Naive thymus-derived CD4-positive, alpha-beta T cell (primary cell): ENCODE measurements at regions not wholly inside any gene's neighbourhood (a gene's known extent, or its start where the extent isn't known, plus 50 kb on each side); places are given as distances from the start of the nearest gene placed in this dataset.

Experiments used
- ATAC-seq: fragments of 150-1000 bp; cut with Tn5 transposase; 2 replicates; pipeline ENCODE4 v1.10.0; 2021; ENCODE audit warnings: mild to moderate bottlenecking, moderate library complexity
- CTCF ChIA-PET: fragments of 350-600 bp; sonication (Branson Sonifier 250); formaldehyde crosslinking; loops from one replicate; lab custom pipeline; 2021; ENCODE audit warnings: antibody characterized with exemption; lab: Charles Lee
- POLR2A ChIA-PET: fragments of 350-600 bp; sonication (Branson Sonifier 250); formaldehyde crosslinking; loops from one replicate; lab custom pipeline; 2021; ENCODE audit warnings: antibody characterized with exemption, inconsistent platforms; lab: Charles Lee
- DNase-seq, 9 donors: peaks; one replicate each; pipeline versions ENCODE4 v3.0.0 to v3.0.0-alpha.2; 2020 to 2022; ENCODE audit warnings: mixed read lengths in 1 of 9
- H3K27ac ChIP-seq: one replicate; pipeline ENCODE4 v1.7.0; 2013; ENCODE audit warnings: mild to moderate bottlenecking, low read depth, low read length, moderate library complexity
- H3K27me3 ChIP-seq, 2 donors: one replicate each; pipeline ENCODE4 v1.7.0; 2013; ENCODE audit warnings: low read length in 2 of 2, mild to moderate bottlenecking in 2 of 2, moderate library complexity in 2 of 2; ENCODE audit not compliant: control insufficient read depth in 2 of 2, insufficient read depth in 2 of 2
- H3K36me3 ChIP-seq, 3 experiments: 1 replicate in 2 of 3; 2 replicates in 1 of 3; pipeline ENCODE4 v1.7.0; 2013; ENCODE audit warnings: low read length in 3 of 3, mild to moderate bottlenecking in 3 of 3, moderate library complexity in 1 of 3; ENCODE audit not compliant: insufficient read depth in 3 of 3, control insufficient read depth in 2 of 3
- H3K4me1 ChIP-seq, 2 donors: one replicate each; pipeline ENCODE4 v1.7.0; 2013; ENCODE audit warnings: low read length in 2 of 2, mild to moderate bottlenecking in 2 of 2, moderate library complexity in 1 of 2; ENCODE audit not compliant: control insufficient read depth in 2 of 2, insufficient read depth in 2 of 2
- H3K4me3 ChIP-seq: 2 replicates; pipeline ENCODE4 v1.7.0; 2013; ENCODE audit warnings: mild to moderate bottlenecking, low read length
- H3K9me3 ChIP-seq, 3 experiments: 1 replicate in 2 of 3; 2 replicates in 1 of 3; pipeline ENCODE4 v1.7.0; 2013; ENCODE audit warnings: low read length in 3 of 3; ENCODE audit not compliant: control insufficient read depth in 2 of 3
- H3K27ac Mint-ChIP-seq, 9 donors: one replicate each; pipeline ENCODE4 v1.8.0; 2020 to 2022; ENCODE audit warnings: mixed read lengths in 9 of 9, mild to moderate bottlenecking in 8 of 9, moderate library complexity in 5 of 9, inconsistent platforms in 2 of 9
- H3K27me3 Mint-ChIP-seq, 5 donors: one replicate each; pipeline ENCODE4 v1.8.0; 2021 to 2022; ENCODE audit warnings: mixed read lengths in 5 of 5, mild to moderate bottlenecking in 1 of 5
- H3K36me3 Mint-ChIP-seq, 5 donors: one replicate each; pipeline ENCODE4 v1.8.0; 2020 to 2022; ENCODE audit warnings: mixed read lengths in 5 of 5, mild to moderate bottlenecking in 3 of 5, inconsistent platforms in 1 of 5
- H3K4me1 Mint-ChIP-seq, 7 donors: one replicate each; pipeline ENCODE4 v1.8.0; 2020 to 2022; ENCODE audit warnings: mixed read lengths in 7 of 7, mild to moderate bottlenecking in 3 of 7, inconsistent platforms in 1 of 7
- H3K4me3 Mint-ChIP-seq, 10 donors: one replicate each; pipeline ENCODE4 v1.8.0; 2020 to 2022; ENCODE audit warnings: mild to moderate bottlenecking in 10 of 10, mixed read lengths in 10 of 10, moderate library complexity in 6 of 10, inconsistent platforms in 2 of 10
- H3K9me3 Mint-ChIP-seq, 11 donors: one replicate each; pipeline ENCODE4 v1.8.0; 2020 to 2022; ENCODE audit warnings: mixed read lengths in 11 of 11, mild to moderate bottlenecking in 4 of 11, inconsistent platforms in 1 of 11, moderate library complexity in 1 of 11
- intact Hi-C, 2 donors: fragments of 100-400 bp; cut with micrococcal nuclease; formaldehyde crosslinking; loops; one replicate each; pipeline ENCODE4 v1.15.1; 2023

GRCh38 chr15:35705884-35706585, 160.1 kb upstream of the DPH6 start:
- Mint-ChIP-seq H3K27ac (no peak overlapping the region), H3K9me3 (no peaks in the 10 kb centered on the region), H3K4me1 (no peaks in the 10 kb centered on the region), H3K27me3 (peaks cover 0 to 1% (median 0%) of the 10 kb centered on the region in 5 donors), H3K4me3 (no peak overlapping the region), H3K36me3 (no peaks in the 10 kb centered on the region)
- no peaks in the 10 kb centered on the region for H3K9me3 ChIP-seq
- H3K27ac ChIP-seq, result no peak overlapping the region
- no peak overlapping the region for H3K4me3 ChIP-seq
- no peak for ATAC-seq
- H3K27me3 ChIP-seq, result no peaks in the 10 kb centered on the region
- H3K36me3 ChIP-seq, result no peaks in the 10 kb centered on the region
- ChIA-PET POLR2A (no interaction called here), CTCF (no interaction called here)
- DNase-seq, result no peak
- no peaks in the 10 kb centered on the region for H3K4me1 ChIP-seq
- intact Hi-C loops, result no loop called here

DNA sequence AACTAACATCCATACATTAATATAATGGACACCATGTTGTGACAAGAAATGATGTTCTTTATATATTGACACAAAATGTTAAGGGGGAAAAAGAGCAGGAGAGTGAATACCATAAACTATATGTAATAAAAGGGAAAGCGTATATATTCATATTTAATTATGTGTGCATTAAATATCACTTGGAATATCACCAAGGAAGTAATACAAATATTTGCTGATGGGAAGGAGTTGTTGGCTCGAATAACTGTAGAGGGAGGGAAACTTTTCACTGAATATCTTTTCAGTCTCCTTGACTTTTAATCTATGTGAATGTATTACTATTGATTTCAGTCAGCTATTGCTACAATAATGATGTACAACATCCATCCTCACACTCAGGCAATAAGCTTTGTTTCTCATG, 167.0 kb upstream of the DPH6 start:
- DNase-seq, result no peak
- Mint-ChIP-seq H3K27ac (no peak overlapping the region), H3K4me3 (no peak overlapping the region), H3K36me3 (no peaks in the 10 kb centered on the region), H3K27me3 (peaks cover 0 to 17% (median 11%) of the 10 kb centered on the region in 5 donors), H3K4me1 (no peaks in the 10 kb centered on the region), H3K9me3 (peaks cover 0 to 6% (median 2%) of the 10 kb centered on the region in 11 donors)
- ATAC-seq, result no peak
- Histone ChIP-seq H3K27ac (no peak overlapping the region), H3K36me3 (no peaks in the 10 kb centered on the region), H3K27me3 (no peaks in the 10 kb centered on the region), H3K9me3 (no peaks in the 10 kb centered on the region), H3K4me1 (no peaks in the 10 kb centered on the region), H3K4me3 (no peak overlapping the region)
- ChIA-PET CTCF (no interaction called here), POLR2A (no interaction called here)
- intact Hi-C loops, result no loop called here

GRCh38 chr15:35713733-35714132, 167.8 kb upstream of the DPH6 start:
- Mint-ChIP-seq H3K36me3 (no peaks in the 10 kb centered on the region), H3K27ac (no peak overlapping the region), H3K27me3 (peaks cover 0 to 17% (median 11%) of the 10 kb centered on the region in 5 donors), H3K9me3 (peaks cover 0 to 6% (median 2%) of the 10 kb centered on the region in 11 donors), H3K4me1 (no peaks in the 10 kb centered on the region), H3K4me3 (no peak overlapping the region)
- ChIA-PET CTCF (no interaction called here), POLR2A (no interaction called here)
- Histone ChIP-seq H3K4me1 (no peaks in the 10 kb centered on the region), H3K4me3 (no peak overlapping the region), H3K27me3 (no peaks in the 10 kb centered on the region), H3K27ac (no peak overlapping the region), H3K9me3 (no peaks in the 10 kb centered on the region), H3K36me3 (no peaks in the 10 kb centered on the region)
- intact Hi-C loops, result no loop called here
- no peak for ATAC-seq
- DNase-seq, result no peak

DNA sequence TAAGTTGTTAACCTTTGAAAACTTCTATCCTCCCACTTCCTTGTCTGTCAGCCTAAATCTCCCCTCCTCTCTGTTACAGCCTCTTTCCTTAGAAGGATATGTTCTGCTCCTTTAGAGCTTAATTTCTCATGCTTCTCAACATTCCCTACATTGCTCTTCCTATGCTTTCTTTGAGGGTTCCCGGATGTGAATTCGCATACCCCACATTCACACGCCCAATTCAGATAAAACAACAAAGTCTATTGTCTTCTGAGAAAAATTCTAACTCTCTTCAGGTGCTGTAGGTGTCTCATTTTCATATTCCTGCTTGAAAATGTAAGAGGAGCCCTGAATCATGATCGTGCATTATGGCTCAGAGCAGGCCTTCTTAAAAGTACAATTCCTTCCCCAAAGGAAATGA, 171.8 kb upstream of the DPH6 start:
- H3K27ac Mint-ChIP-seq, result no peak overlapping the region
- Histone ChIP-seq H3K27ac (no peak overlapping the region), H3K9me3 (no peaks in the 10 kb centered on the region), H3K4me1 (no peaks in the 10 kb centered on the region), H3K36me3 (no peaks in the 10 kb centered on the region), H3K27me3 (no peaks in the 10 kb centered on the region), H3K4me3 (no peak overlapping the region)
- H3K9me3 Mint-ChIP-seq, result peaks cover 0 to 7% (median 1%) of the 10 kb centered on the region in 11 donors
- peaks cover 0 to 20% (median 13%) of the 10 kb centered on the region in 5 donors for H3K27me3 Mint-ChIP-seq
- no peak overlapping the region for H3K4me3 Mint-ChIP-seq
- POLR2A ChIA-PET, result no interaction called here
- ATAC-seq (no peak), DNase-seq (no peak)
- no peaks in the 10 kb centered on the region for H3K4me1 Mint-ChIP-seq
- intact Hi-C loops, result no loop called here
- CTCF ChIA-PET, result no interaction called here
- no peaks in the 10 kb centered on the region for H3K36me3 Mint-ChIP-seq

GRCh38 chr15:35720019-35720418, 174.1 kb upstream of the DPH6 start:
- no peak for ATAC-seq

DNA sequence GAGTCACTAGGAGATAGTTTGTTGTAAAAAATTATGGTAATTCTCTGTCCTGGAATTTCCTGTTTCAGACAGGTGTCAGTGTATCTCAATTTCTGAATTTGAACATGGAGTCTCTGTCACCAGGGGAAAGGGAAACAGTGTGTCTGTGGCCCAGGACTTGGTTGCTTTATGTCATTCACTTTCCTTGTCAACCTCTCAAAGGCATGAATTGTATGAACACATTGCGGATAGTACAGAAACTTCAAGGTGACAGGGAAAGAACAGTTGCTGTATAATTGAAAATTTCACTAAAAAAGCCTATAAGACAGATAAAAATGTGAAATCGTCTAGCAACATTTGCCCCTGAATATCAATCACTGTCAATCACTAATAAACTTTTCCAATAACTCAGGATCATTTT, 175.0 kb upstream of the DPH6 start:
- CTCF ChIA-PET, result no interaction called here
- Mint-ChIP-seq H3K27ac (no peak overlapping the region), H3K27me3 (peaks cover 0 to 18% (median 13%) of the 10 kb centered on the region in 5 donors), H3K9me3 (peaks cover 0 to 4% (median 0%) of the 10 kb centered on the region in 11 donors), H3K4me1 (no peaks in the 10 kb centered on the region), H3K4me3 (no peak overlapping the region), H3K36me3 (no peaks in the 10 kb centered on the region)
- DNase-seq (no peak), ATAC-seq (no peak)
- intact Hi-C loops, result no loop called here
- Histone ChIP-seq H3K27me3 (no peaks in the 10 kb centered on the region), H3K36me3 (no peaks in the 10 kb centered on the region), H3K4me1 (no peaks in the 10 kb centered on the region), H3K27ac (no peak overlapping the region), H3K4me3 (no peak overlapping the region), H3K9me3 (no peaks in the 10 kb centered on the region)
- POLR2A ChIA-PET, result no interaction called here

More at GRCh38 chr15:35720019-35720418, 174.1 kb upstream of the DPH6 start:
- no peak overlapping the region for H3K4me3 ChIP-seq
- Mint-ChIP-seq H3K27me3 (peaks cover 0 to 18% (median 13%) of the 10 kb centered on the region in 5 donors), H3K27ac (no peak overlapping the region), H3K36me3 (no peaks in the 10 kb centered on the region), H3K4me1 (no peaks in the 10 kb centered on the region), H3K4me3 (no peak overlapping the region), H3K9me3 (peaks cover 0 to 4% (median 0%) of the 10 kb centered on the region in 11 donors)
- no peak for DNase-seq
- H3K27ac ChIP-seq, result no peak overlapping the region
- ChIA-PET CTCF (no interaction called here), POLR2A (no interaction called here)
- H3K4me1 ChIP-seq, result no peaks in the 10 kb centered on the region
- H3K27me3 ChIP-seq, result no peaks in the 10 kb centered on the region
- intact Hi-C loops, result no loop called here
- no peaks in the 10 kb centered on the region for H3K36me3 ChIP-seq
- no peaks in the 10 kb centered on the region for H3K9me3 ChIP-seq

DNA sequence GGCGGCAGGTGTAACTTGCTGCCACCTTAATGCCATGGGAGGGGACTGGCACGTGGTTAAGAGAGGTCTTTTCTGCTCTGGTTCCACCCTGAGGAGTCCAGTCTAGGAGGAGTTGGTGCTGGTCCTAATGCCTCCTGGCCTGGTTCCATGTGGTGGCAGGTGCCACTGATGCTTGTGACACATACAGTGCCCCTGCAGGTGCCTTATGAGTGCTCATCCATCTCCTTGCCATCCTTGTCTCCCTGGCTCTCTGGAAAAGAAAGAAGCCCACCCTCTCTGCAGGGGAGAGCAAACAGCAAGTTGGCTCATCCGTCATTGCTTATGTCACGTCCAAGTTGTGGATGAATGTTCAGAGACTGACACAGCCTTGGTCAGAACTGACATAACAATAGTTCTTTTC, 175.8 kb upstream of the DPH6 start:
- Mint-ChIP-seq H3K36me3 (no peaks in the 10 kb centered on the region), H3K9me3 (peaks cover 0 to 4% (median 0%) of the 10 kb centered on the region in 11 donors), H3K4me1 (no peaks in the 10 kb centered on the region), H3K4me3 (no peak overlapping the region), H3K27ac (no peak overlapping the region), H3K27me3 (peaks cover 0 to 18% (median 13%) of the 10 kb centered on the region in 5 donors)
- ATAC-seq (no peak), DNase-seq (no peak)
- Histone ChIP-seq H3K9me3 (no peaks in the 10 kb centered on the region), H3K4me3 (no peak overlapping the region), H3K27ac (no peak overlapping the region), H3K27me3 (no peaks in the 10 kb centered on the region), H3K4me1 (no peaks in the 10 kb centered on the region), H3K36me3 (no peaks in the 10 kb centered on the region)
- POLR2A ChIA-PET, result no interaction called here
- CTCF ChIA-PET, result no interaction called here
- intact Hi-C loops, result no loop called here
